ENCODE measurements at regions not wholly inside any gene's neighbourhood (a gene's known extent, or its start where the extent isn't known, plus 50 kb on each side); places are given as distances from the start of the nearest gene placed in this dataset.

DNA sequence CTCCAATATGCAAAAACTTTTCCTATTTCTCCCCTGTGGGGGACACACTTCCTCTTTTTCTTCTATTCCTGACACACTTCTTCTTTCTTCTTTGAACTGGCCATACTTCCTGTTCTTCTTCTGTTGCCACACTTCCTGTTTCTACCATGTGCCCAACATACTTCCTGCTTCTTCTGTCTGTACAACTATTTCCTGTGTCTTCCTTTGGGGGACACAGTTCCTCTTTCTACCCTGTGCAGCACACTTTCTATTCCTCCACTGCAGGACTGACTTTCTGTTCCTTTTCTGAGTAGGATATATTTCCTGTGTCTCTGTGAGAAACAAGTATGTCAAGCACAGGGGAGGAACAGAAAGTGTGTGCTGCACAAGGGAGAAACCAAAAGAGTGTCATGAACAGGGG is 794.7 kb downstream of the CDY2B start:
- Histone ChIP-seq H3K4me3 (replicated peaks in 1 of 3) (no peak overlapping the region), H3K27ac (no peak overlapping the region), H3K27me3 (no peaks in the 10 kb centered on the region), H3K36me3 (no peaks in the 10 kb centered on the region), H3K4me1 (no peaks in the 10 kb centered on the region), H3K9me3 (no peaks in the 10 kb centered on the region)
- DNase-seq: no peak
- intact Hi-C loops (cut with DNase I): no loop called here
- TF ChIP-seq POLR2A (IDR thresholded peaks at IDR 0.05): no peak

- 67 to 70% methylated on average over 3 of the region's 3 CpGs for WGBS, 2 donors
Observed at GRCh38 chrY:17079887-17080286, 800.1 kb downstream of the CDY2B start.

DNA sequence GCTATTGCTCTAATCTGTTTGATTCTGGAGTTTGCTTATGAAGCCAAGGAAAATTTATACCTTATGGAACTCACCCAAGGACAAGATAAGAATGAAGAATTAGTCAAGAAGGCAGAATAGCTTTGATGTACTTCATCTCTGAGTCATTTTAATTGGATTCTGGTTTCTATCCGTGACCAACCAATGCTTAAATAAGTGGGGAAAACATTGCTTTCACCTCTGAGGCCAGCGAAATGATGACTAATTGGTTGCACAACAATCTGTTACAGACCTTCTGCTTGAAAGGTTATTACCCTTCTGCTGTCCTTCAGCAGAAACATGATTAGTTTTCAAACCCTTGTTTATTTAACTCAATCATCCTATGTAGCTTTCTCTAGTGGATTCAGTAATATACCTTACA is 812.7 kb downstream of the CDY2B start:
- Histone ChIP-seq H3K27me3 (no peaks in the 10 kb centered on the region), H3K4me3 (replicated peaks in 1 of 3) (no peak overlapping the region), H3K36me3 (no peaks in the 10 kb centered on the region), H3K27ac (no peak overlapping the region), H3K4me1 (no peaks in the 10 kb centered on the region), H3K9me3 (no peaks in the 10 kb centered on the region)
- no peak for DNase-seq
- WGBS, 2 donors: 44 to 48% methylated on average over 2 of the region's 2 CpGs
- intact Hi-C loops (cut with DNase I): no loop called here
- TF ChIP-seq POLR2A (IDR thresholded peaks at IDR 0.05) (no peak), CTCF (IDR thresholded peaks at IDR 0.05) (no peak)

More at GRCh38 chrY:17079887-17080286, 800.1 kb downstream of the CDY2B start:
- Histone ChIP-seq H3K9me3 (no peaks in the 10 kb centered on the region), H3K4me3 (replicated peaks in 1 of 3) (no peak overlapping the region), H3K4me1 (no peaks in the 10 kb centered on the region), H3K36me3 (no peaks in the 10 kb centered on the region), H3K27me3 (no peaks in the 10 kb centered on the region), H3K27ac (no peak overlapping the region)
- DNase-seq: no peak
- intact Hi-C loops (cut with DNase I): no loop called here
- TF ChIP-seq POLR2A (IDR thresholded peaks at IDR 0.05) (no peak), CTCF (IDR thresholded peaks at IDR 0.05) (no peak)

DNA sequence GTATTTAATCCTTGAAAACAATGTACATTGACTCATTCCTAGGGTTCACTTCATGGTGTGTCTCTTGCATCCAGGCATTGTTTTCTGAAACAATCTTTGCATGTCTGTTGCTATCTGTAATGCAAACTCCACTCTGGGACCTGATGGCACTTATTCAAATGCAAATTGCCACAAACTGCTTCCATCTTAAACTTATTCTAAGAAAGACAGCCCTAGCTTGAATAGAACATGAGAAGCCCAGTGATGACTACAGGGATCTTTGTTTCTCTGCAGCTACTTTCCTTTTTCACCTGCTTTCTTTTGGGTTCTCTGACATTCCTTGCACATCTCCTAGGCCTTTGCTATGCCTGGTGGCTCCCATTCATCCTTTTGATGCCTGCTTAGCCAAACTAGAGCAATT is 827.0 kb downstream of the CDY2B start:
- intact Hi-C loops (cut with DNase I): no loop called here
- no peak for DNase-seq
- no peaks in the 10 kb centered on the region for H3K9me3 ChIP-seq
- TF ChIP-seq POLR2A (IDR thresholded peaks at IDR 0.05): no peak
- no peak for TF ChIP-seq CTCF (IDR thresholded peaks at IDR 0.05)
- no peaks in the 10 kb centered on the region for H3K4me1 ChIP-seq
- no peak overlapping the region for H3K4me3 ChIP-seq (replicated peaks in 1 of 3)
- H3K27me3 ChIP-seq: no peaks in the 10 kb centered on the region
- no peak overlapping the region for H3K27ac ChIP-seq
- H3K36me3 ChIP-seq: no peaks in the 10 kb centered on the region

DNA sequence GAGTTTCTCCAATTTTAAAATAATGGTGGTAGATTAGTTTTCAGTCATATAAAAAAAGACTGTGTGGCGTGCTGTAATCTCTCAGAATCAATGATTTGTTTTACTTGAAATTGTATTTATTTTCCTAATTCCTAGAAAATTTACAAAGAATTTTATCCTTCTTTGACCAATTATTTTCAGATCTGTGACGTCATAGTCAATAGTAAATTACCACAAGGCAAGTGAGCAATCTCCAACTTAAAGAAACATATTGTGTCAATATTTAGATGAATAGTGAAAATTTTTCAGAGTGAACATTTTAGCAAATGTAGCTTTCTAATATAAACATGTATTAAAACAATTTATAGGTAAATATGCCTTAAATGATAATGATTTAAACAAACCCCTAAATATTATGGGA is 829.6 kb downstream of the CDY2B start:
- intact Hi-C loops (cut with DNase I): no loop called here
- Histone ChIP-seq H3K27ac (no peak overlapping the region), H3K36me3 (no peaks in the 10 kb centered on the region), H3K4me1 (no peaks in the 10 kb centered on the region), H3K27me3 (no peaks in the 10 kb centered on the region), H3K4me3 (replicated peaks in 1 of 3) (no peak overlapping the region), H3K9me3 (no peaks in the 10 kb centered on the region)
- TF ChIP-seq CTCF (IDR thresholded peaks at IDR 0.05): no peak
- no peak for TF ChIP-seq POLR2A (IDR thresholded peaks at IDR 0.05)
- WGBS, 2 donors: 91 to 94% methylated on average over 2 of the region's 2 CpGs
- no peak for DNase-seq

DNA sequence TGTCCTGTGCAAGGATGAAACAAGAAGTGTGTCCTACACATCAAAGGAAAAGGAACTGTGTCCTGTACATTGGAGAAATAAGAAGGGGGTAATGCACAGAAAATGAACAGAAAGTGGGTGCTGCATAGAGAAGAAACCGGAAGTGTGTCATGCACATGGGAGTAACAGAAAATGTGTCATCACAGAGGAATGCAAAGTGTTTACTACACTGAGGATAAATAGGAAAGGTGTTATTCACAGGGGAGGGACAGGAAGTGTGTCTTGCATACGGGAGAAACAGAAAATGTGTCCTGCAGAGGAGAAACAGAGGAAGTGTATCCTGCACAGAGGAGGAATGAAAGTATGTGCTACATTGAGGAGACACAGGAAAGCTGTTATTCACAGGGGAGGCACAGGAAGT is 834.9 kb downstream of the CDY2B start:
- Histone ChIP-seq H3K9me3 (no peaks in the 10 kb centered on the region), H3K27me3 (no peaks in the 10 kb centered on the region), H3K4me1 (no peaks in the 10 kb centered on the region), H3K4me3 (replicated peaks in 1 of 3) (no peak overlapping the region), H3K36me3 (no peaks in the 10 kb centered on the region), H3K27ac (no peak overlapping the region)
- no peak for TF ChIP-seq POLR2A (IDR thresholded peaks at IDR 0.05)
- no peak for TF ChIP-seq CTCF (IDR thresholded peaks at IDR 0.05)
- 74 to 79% methylated on average over 2 of the region's 2 CpGs for WGBS, 2 donors
- no peak for DNase-seq
- intact Hi-C loops (cut with DNase I): no loop called here
